ENCODE measurements at regions not wholly inside any gene's neighbourhood (a gene's known extent, or its start where the extent isn't known, plus 50 kb on each side); places are given as distances from the start of the nearest gene placed in this dataset.

DNA sequence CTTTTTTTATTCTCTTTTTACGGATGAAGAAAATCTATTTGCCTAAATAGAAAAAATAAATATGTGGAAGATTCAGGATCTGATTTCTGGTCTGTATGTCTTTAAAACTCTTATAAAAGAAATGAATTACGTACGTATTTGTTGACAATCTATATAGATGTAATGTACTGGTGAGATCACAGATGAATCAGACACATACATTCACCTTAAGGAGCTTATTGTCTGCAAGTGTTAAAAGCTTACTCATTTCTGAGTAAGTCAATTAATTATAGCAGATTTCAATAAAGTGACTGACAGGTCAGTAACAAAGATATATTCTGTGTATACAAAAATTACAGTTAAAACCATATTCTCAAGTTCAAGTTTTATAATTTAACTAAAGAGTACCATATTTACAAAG, 66.6 kb upstream of the NAF1 start:
- TF ChIP-seq CTCF (IDR thresholded peaks at IDR 0.05) (no peak), POLR2A (IDR thresholded peaks at IDR 0.05) (no peak)
